Choroid plexus epithelial cell (primary cell): ENCODE measurements at regions not wholly inside any gene's neighbourhood (a gene's known extent, or its start where the extent isn't known, plus 50 kb on each side); places are given as distances from the start of the nearest gene placed in this dataset.

Experiments used
- DNase-seq: peaks from one replicate; pipeline ENCODE4 v3.0.0-alpha.2; 2010; ENCODE audit warnings: low read depth
- H3K4me3 ChIP-seq: 2 replicates; pipeline ENCODE4 v1.5.1; 2011; ENCODE audit warnings: low read depth, mild to moderate bottlenecking, control low read depth, low read length, moderate library complexity
- CTCF ChIP-seq: conservative IDR thresholded peaks from 2 replicates; pipeline ENCODE4 v1.5.1; 2011; ENCODE audit warnings: low read depth, mild to moderate bottlenecking, control low read depth, inconsistent platforms, low read length, moderate library complexity

GRCh38 chr4:144901141-144901540 lies 196.9 kb downstream of the ANAPC10 start:
- DNase-seq: no peak
- no peak overlapping the region for H3K4me3 ChIP-seq
- TF ChIP-seq CTCF: no peak

GRCh38 chr4:144902614-144903013 lies 195.4 kb downstream of the ANAPC10 start:
- H3K4me3 ChIP-seq: no peak overlapping the region
- DNase-seq: no peak
- no peak for TF ChIP-seq CTCF

GRCh38 chr4:144903953-144904711 lies 193.9 kb downstream of the ANAPC10 start:
- H3K4me3 ChIP-seq: no peak overlapping the region
- no peak for TF ChIP-seq CTCF
- DNase-seq: peak; percentile 73

- DNase-seq: peak; percentile 16
- TF ChIP-seq CTCF: no peak
- no peak overlapping the region for H3K4me3 ChIP-seq
These were observed 192.7 kb downstream of the ANAPC10 start for GRCh38 chr4:144905286-144905685.

GRCh38 chr4:144906181-144906925 lies 191.6 kb downstream of the ANAPC10 start:
- H3K4me3 ChIP-seq: no peak overlapping the region
- peak; percentile 68 for DNase-seq
- TF ChIP-seq CTCF: no peak

- TF ChIP-seq CTCF: no peak
- H3K4me3 ChIP-seq: no peak overlapping the region
- DNase-seq: no peak
These were observed 187.3 kb downstream of the ANAPC10 start for GRCh38 chr4:144910723-144911122.
